AG09309 (cell line): ENCODE measurements at regions not wholly inside any gene's neighbourhood (a gene's known extent, or its start where the extent isn't known, plus 50 kb on each side); places are given as distances from the start of the nearest gene placed in this dataset.

ENCODE experiments used
- DNase-seq: peaks from one replicate; pipeline ENCODE4 v3.0.0-alpha.2; 2010; ENCODE audit warnings: low read depth
- H3K4me3 ChIP-seq: 2 replicates; pipeline ENCODE4 v1.5.1; 2011; ENCODE audit warnings: mild to moderate bottlenecking, low read depth, low read length, moderate library complexity; ENCODE audit not compliant: control insufficient read depth
- CTCF ChIP-seq: IDR thresholded peaks from 2 replicates; pipeline ENCODE4 v1.5.1; 2011; ENCODE audit warnings: mild to moderate bottlenecking, low read depth, low read length, inconsistent platforms; ENCODE audit not compliant: insufficient read depth, control insufficient read depth; ENCODE audit errors: missing control alignments

GRCh38 chr9:30815585-30815984 lies 1568.9 kb upstream of the ACO1 start:
- DNase-seq: no peak
- H3K4me3 ChIP-seq: no peak overlapping the region
- no peak for TF ChIP-seq CTCF

GRCh38 chr9:30845136-30845535 lies 1539.3 kb upstream of the ACO1 start:
- no peak for DNase-seq
- TF ChIP-seq CTCF: no peak
- no peak overlapping the region for H3K4me3 ChIP-seq

GRCh38 chr9:30846651-30847050 lies 1537.8 kb upstream of the ACO1 start:
- DNase-seq: no peak
- no peak overlapping the region for H3K4me3 ChIP-seq
- TF ChIP-seq CTCF: no peak

GRCh38 chr9:30851600-30851999 lies 1532.8 kb upstream of the ACO1 start:
- no peak for DNase-seq
- no peak for TF ChIP-seq CTCF

GRCh38 chr9:30900706-30901105 lies 1483.7 kb upstream of the ACO1 start:
- DNase-seq: no peak
- TF ChIP-seq CTCF: no peak
- H3K4me3 ChIP-seq: no peak overlapping the region

More at GRCh38 chr9:30851600-30851999, 1532.8 kb upstream of the ACO1 start:
- no peak overlapping the region for H3K4me3 ChIP-seq

GRCh38 chr9:30913331-30913730 lies 1471.1 kb upstream of the ACO1 start:
- DNase-seq: no peak
- TF ChIP-seq CTCF: no peak
- no peak overlapping the region for H3K4me3 ChIP-seq

GRCh38 chr9:30915451-30915850 lies 1469.0 kb upstream of the ACO1 start:
- no peak for DNase-seq
- no peak for TF ChIP-seq CTCF

More at GRCh38 chr9:30915451-30915850, 1469.0 kb upstream of the ACO1 start:
- H3K4me3 ChIP-seq: no peak overlapping the region
